ENCODE measurements at regions not wholly inside any gene's neighbourhood (a gene's known extent, or its start where the extent isn't known, plus 50 kb on each side); places are given as distances from the start of the nearest gene placed in this dataset.

GRCh38 chrX:7263961-7264360, 116.0 kb upstream of the PUDP start:
- no peak for DNase-seq (ENCODE audit: low spot score)
- peaks cover 20% of the 10 kb centered on the region for H3K9me3 Mint-ChIP-seq (ENCODE audit: low read depth)
- no peaks in the 10 kb centered on the region for H3K27me3 Mint-ChIP-seq (ENCODE audit: low read depth)
- no peak for TF ChIP-seq CTCF (IDR thresholded peaks at IDR 0.05)
- peaks cover 10% of the 10 kb centered on the region for H3K36me3 Mint-ChIP-seq (ENCODE audit: low read depth)
- no peaks in the 10 kb centered on the region for H3K4me1 Mint-ChIP-seq (ENCODE audit: low read depth)
- no peak overlapping the region for H3K4me3 Mint-ChIP-seq (ENCODE audit: unreplicated experiment)
- no peak overlapping the region for H3K27ac Mint-ChIP-seq (ENCODE audit: unreplicated experiment)

GRCh38 chrX:7263330-7263729, 115.4 kb upstream of the PUDP start:
- H3K4me3 Mint-ChIP-seq (ENCODE audit: unreplicated experiment), result no peak overlapping the region
- no peak overlapping the region for H3K27ac Mint-ChIP-seq (ENCODE audit: unreplicated experiment)
- no peaks in the 10 kb centered on the region for H3K27me3 Mint-ChIP-seq (ENCODE audit: low read depth)
- peaks cover 12% of the 10 kb centered on the region for H3K36me3 Mint-ChIP-seq (ENCODE audit: low read depth)
- DNase-seq (ENCODE audit: low spot score), result no peak
- peaks cover 20% of the 10 kb centered on the region for H3K9me3 Mint-ChIP-seq (ENCODE audit: low read depth)
- H3K4me1 Mint-ChIP-seq (ENCODE audit: low read depth), result no peaks in the 10 kb centered on the region
- TF ChIP-seq CTCF (IDR thresholded peaks at IDR 0.05), result no peak

GRCh38 chrX:7262551-7262950, 114.6 kb upstream of the PUDP start:
- DNase-seq (ENCODE audit: low spot score), result no peak
- H3K4me3 Mint-ChIP-seq (ENCODE audit: unreplicated experiment), result no peak overlapping the region
- TF ChIP-seq CTCF (IDR thresholded peaks at IDR 0.05), result no peak
- H3K27ac Mint-ChIP-seq (ENCODE audit: unreplicated experiment), result no peak overlapping the region
- no peaks in the 10 kb centered on the region for H3K27me3 Mint-ChIP-seq (ENCODE audit: low read depth)
- peaks cover 20% of the 10 kb centered on the region for H3K9me3 Mint-ChIP-seq (ENCODE audit: low read depth)
- no peaks in the 10 kb centered on the region for H3K4me1 Mint-ChIP-seq (ENCODE audit: low read depth)
- peaks cover 18% of the 10 kb centered on the region for H3K36me3 Mint-ChIP-seq (ENCODE audit: low read depth)

GRCh38 chrX:7261672-7262332, 113.8 kb upstream of the PUDP start:
- H3K27me3 Mint-ChIP-seq (ENCODE audit: low read depth), result no peaks in the 10 kb centered on the region
- peaks cover 18% of the 10 kb centered on the region for H3K36me3 Mint-ChIP-seq (ENCODE audit: low read depth)
- H3K4me3 Mint-ChIP-seq (ENCODE audit: unreplicated experiment), result no peak overlapping the region
- no peak for DNase-seq (ENCODE audit: low spot score)
- no peak overlapping the region for H3K27ac Mint-ChIP-seq (ENCODE audit: unreplicated experiment)
- peaks cover 15% of the 10 kb centered on the region for H3K9me3 Mint-ChIP-seq (ENCODE audit: low read depth)
- H3K4me1 Mint-ChIP-seq (ENCODE audit: low read depth), result no peaks in the 10 kb centered on the region
- no peak for TF ChIP-seq CTCF (IDR thresholded peaks at IDR 0.05)

GRCh38 chrX:7254144-7254543, 106.2 kb upstream of the PUDP start:
- Mint-ChIP-seq H3K4me1 (ENCODE audit: low read depth) (no peaks in the 10 kb centered on the region), H3K27ac (ENCODE audit: unreplicated experiment) (no peak overlapping the region), H3K27me3 (ENCODE audit: low read depth) (no peaks in the 10 kb centered on the region), H3K4me3 (ENCODE audit: unreplicated experiment) (no peak overlapping the region), H3K9me3 (ENCODE audit: low read depth) (peaks cover 10% of the 10 kb centered on the region), H3K36me3 (ENCODE audit: low read depth) (peaks cover 12% of the 10 kb centered on the region)
- no peak for DNase-seq (ENCODE audit: low spot score)
- TF ChIP-seq CTCF (IDR thresholded peaks at IDR 0.05), result no peak

Measured in chondrocyte (in vitro differentiated cells).